BJ (cell line): ENCODE measurements at regions not wholly inside any gene's neighbourhood (a gene's known extent, or its start where the extent isn't known, plus 50 kb on each side); places are given as distances from the start of the nearest gene placed in this dataset.

ENCODE experiments used
- CTCF ChIA-PET: fragments of 350-600 bp; formaldehyde crosslinking; extraction: SDS; loops from one replicate; lab custom pipeline; 2021; ENCODE audit warnings: antibody characterized with exemption, inconsistent platforms; lab: Yijun Ruan, JAX
- POLR2A ChIA-PET: fragments of 300-600 bp; sonication (Branson Sonifier 250); formaldehyde crosslinking; extraction: SDS; loops from one replicate; lab custom pipeline; 2021; ENCODE audit warnings: antibody characterized with exemption; lab: Charles Lee
- DNase-seq: peaks from one replicate; pipeline ENCODE4 v3.0.0-alpha.2; 2011; ENCODE audit warnings: low read depth
- H3K27me3 ChIP-seq: 2 replicates; pipeline ENCODE4 v1.6.0; 2011; ENCODE audit warnings: low read length; ENCODE audit not compliant: control insufficient read depth, insufficient read depth
- H3K36me3 ChIP-seq: 2 replicates; pipeline ENCODE4 v1.5.1; 2011; ENCODE audit warnings: low read length; ENCODE audit not compliant: control insufficient read depth, insufficient read depth
- H3K4me3 ChIP-seq: 2 replicates; pipeline ENCODE4 v1.5.1; 2011; ENCODE audit warnings: low read depth, mild to moderate bottlenecking, control low read depth, low read length
- CTCF ChIP-seq: IDR thresholded peaks from 2 replicates; pipeline ENCODE4 v1.5.1; 2011; ENCODE audit warnings: low read depth, mild to moderate bottlenecking, control low read depth, inconsistent platforms, low read length, moderate library complexity; ENCODE audit not compliant: insufficient read depth

- TF ChIP-seq CTCF: no peak
- ChIA-PET POLR2A (no interaction called here), CTCF (no interaction called here)
- no peak overlapping the region for H3K4me3 ChIP-seq
- no peaks in the 10 kb centered on the region for H3K27me3 ChIP-seq
- DNase-seq: no peak
- H3K36me3 ChIP-seq: no peaks in the 10 kb centered on the region
Observed at GRCh38 chr6:153564803-153565202, 433.7 kb upstream of the RGS17 start.

GRCh38 chr6:153563001-153563400 lies 431.9 kb upstream of the RGS17 start:
- ChIA-PET POLR2A (no interaction called here), CTCF (no interaction called here)
- Histone ChIP-seq H3K4me3 (no peak overlapping the region), H3K27me3 (no peaks in the 10 kb centered on the region), H3K36me3 (no peaks in the 10 kb centered on the region)
- no peak for DNase-seq
- no peak for TF ChIP-seq CTCF

DNA sequence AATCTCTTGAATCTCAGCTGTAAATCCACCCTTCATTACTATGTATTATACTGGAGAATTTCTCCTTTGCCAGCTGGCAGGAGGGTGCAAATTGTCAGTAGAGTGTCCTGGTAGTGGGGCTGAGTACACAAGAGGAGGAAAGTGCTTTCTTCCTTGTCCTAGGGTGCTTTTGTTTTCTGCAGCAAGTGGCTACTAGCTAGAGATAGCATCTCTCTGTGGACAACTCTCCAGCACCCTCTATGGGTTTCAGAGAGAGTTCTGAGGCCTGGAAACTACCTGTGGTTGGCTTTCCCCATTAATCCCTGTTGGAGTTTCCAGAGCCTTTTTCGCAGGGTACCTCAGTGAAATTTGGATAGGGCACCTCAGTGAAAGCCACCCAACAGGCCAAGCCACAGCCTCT lies 422.5 kb upstream of the RGS17 start:
- ChIA-PET CTCF (interaction anchor here (1.0 kb wide), 1 partner anchor 15 kb away, joined by 3 read pairs; no protein-coding TSS in a partner anchor), POLR2A (no interaction called here)
- H3K27me3 ChIP-seq: no peaks in the 10 kb centered on the region
- no peak for DNase-seq
- H3K4me3 ChIP-seq: no peak overlapping the region
- H3K36me3 ChIP-seq: no peaks in the 10 kb centered on the region
- peak; percentile 40 for TF ChIP-seq CTCF

- Histone ChIP-seq H3K27me3 (no peaks in the 10 kb centered on the region), H3K4me3 (no peak overlapping the region), H3K36me3 (no peaks in the 10 kb centered on the region)
- no peak for DNase-seq
- TF ChIP-seq CTCF: no peak
- ChIA-PET POLR2A (no interaction called here), CTCF (no interaction called here)
Observed at GRCh38 chr6:153539602-153540001, 408.5 kb upstream of the RGS17 start.

DNA sequence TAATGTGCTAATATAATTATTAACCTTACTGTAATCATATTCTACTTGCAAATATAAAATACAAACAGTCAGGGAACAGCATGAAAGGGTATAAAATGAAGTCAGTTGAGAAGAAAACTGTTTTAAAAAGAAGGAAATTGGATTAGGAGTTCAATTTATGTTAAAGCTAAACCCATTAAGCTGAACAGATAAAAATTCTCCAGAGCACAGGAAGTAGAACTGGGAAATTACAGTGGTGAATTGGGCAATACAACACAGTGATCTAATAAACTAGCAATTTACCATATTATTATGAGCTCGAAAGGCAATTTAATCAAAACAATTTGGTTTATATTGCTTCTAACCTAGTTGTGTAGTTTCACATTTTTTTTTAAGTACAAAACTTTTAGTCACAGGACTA lies 407.4 kb upstream of the RGS17 start:
- no peaks in the 10 kb centered on the region for H3K36me3 ChIP-seq
- no peak overlapping the region for H3K4me3 ChIP-seq
- peak; percentile 13 for DNase-seq
- POLR2A ChIA-PET: no interaction called here
- no peak for TF ChIP-seq CTCF
- CTCF ChIA-PET: interaction anchor here (0.6 kb wide), 1 partner anchor 162 kb away, joined by 3 read pairs; no protein-coding TSS in a partner anchor
- no peaks in the 10 kb centered on the region for H3K27me3 ChIP-seq
